Ovary (tissue), 3 donors: ENCODE measurements at regions not wholly inside any gene's neighbourhood (a gene's known extent, or its start where the extent isn't known, plus 50 kb on each side); places are given as distances from the start of the nearest gene placed in this dataset.

Source experiments
- CTCF ChIP-seq, 3 donors: fragments of 450-650 bp in 2 of 3; fragments of 200-600 bp in 1 of 3; IDR thresholded peaks; one replicate each; pipeline versions ENCODE4 v1.5.1 to v1.8.0; 2016 to 2022; ENCODE audit warnings: antibody characterized with exemption in 3 of 3, mild to moderate bottlenecking in 1 of 3
- EP300 ChIP-seq: sonication (generic); formaldehyde crosslinking; IDR thresholded peaks from one replicate; pipeline ENCODE4 v1.6.1; 2017; ENCODE audit warnings: antibody characterized with exemption
- POLR2A ChIP-seq: fragments of 450-650 bp; IDR thresholded peaks from one replicate; pipeline ENCODE4 v1.6.1; 2017; ENCODE audit warnings: antibody characterized with exemption, mild to moderate bottlenecking, moderate library complexity
- donor health status: DM: no; HTN: no; CAD: no.

- no peak for TF ChIP-seq CTCF (IDR thresholded peaks at IDR 0.05)
- no peak for TF ChIP-seq POLR2A
- no peak for TF ChIP-seq EP300
Measured at GRCh38 chr1:193411714-193412113, 225.3 kb upstream of the B3GALT2 start.
